HepG2 (cell line): ENCODE measurements at regions not wholly inside any gene's neighbourhood (a gene's known extent, or its start where the extent isn't known, plus 50 kb on each side); places are given as distances from the start of the nearest gene placed in this dataset.
A peak's percentile ranks its signal among the peaks of the same experiment; 100 is the strongest.

ENCODE experiments used
- ATAC-seq: fragments of 200-7000 bp; cut with Tn5 transposase; 3 replicates; pipeline ENCODE4 v1.9.1; 2020; ENCODE audit warnings: mild to moderate bottlenecking, moderate library complexity
- BruUV-seq: library from RNA; stranded (reverse); fragments of 400-500 nt; replicated peaks from 2 replicates; lab custom pipeline; 2021; lab: Mats Ljungman, UMichigan
- CTCF ChIA-PET: fragments of 300-600 bp; formaldehyde crosslinking; extraction: SDS; loops from one replicate; lab custom pipeline; 2021; ENCODE audit warnings: low total read pairs, inconsistent platforms, low intra/inter-chr PET ratio; lab: Yijun Ruan, JAX
- POLR2A ChIA-PET: fragments of 350-600 bp; sonication (Branson Sonifier 250); formaldehyde crosslinking; loops from one replicate; lab custom pipeline; 2020; ENCODE audit warnings: antibody characterized with exemption, inconsistent platforms; lab: Yijun Ruan, JAX
- DNase-seq: peaks from one replicate; pipeline ENCODE4 v3.0.0-alpha.2; 2015; ENCODE audit warnings: low spot score
- FAIRE-seq: peaks from 3 replicates; lab custom pipeline; 2011; peaks lifted over from hg19 to GRCh38; lab: Jason Lieb, UNC
- H2AFZ ChIP-seq: one replicate; pipeline ENCODE4 v1.6.1; 2011; ENCODE audit warnings: low read length, inconsistent platforms
- H3K27ac ChIP-seq: fragments of 300-600 bp; 3 replicates; pipeline ENCODE4 v1.8.0; 2011; ENCODE audit warnings: mixed run types, mild to moderate bottlenecking, mixed read lengths, low read length, inconsistent platforms; ENCODE audit not compliant: insufficient read depth; ENCODE audit errors: extremely low read length
- H3K27me3 ChIP-seq, 2 experiments: fragments of 200-600 bp in 1 of 2; 2 replicates in 1 of 2; 3 replicates in 1 of 2; pipeline versions ENCODE4 v1.6.0 to v1.8.0; 2011; ENCODE audit warnings: low read length in 2 of 2, mild to moderate bottlenecking in 2 of 2, moderate library complexity in 2 of 2, inconsistent platforms in 1 of 2; ENCODE audit not compliant: insufficient read depth in 2 of 2, control insufficient read depth in 1 of 2
- H3K36me3 ChIP-seq, 2 experiments: fragments of 200-600 bp in 1 of 2; replicated peaks in 1 of 2; 2 replicates in 1 of 2; 3 replicates in 1 of 2; pipeline versions ENCODE4 v1.5.1 to v1.8.0; 2011; ENCODE audit warnings: low read length in 2 of 2, inconsistent platforms in 1 of 2; ENCODE audit not compliant: insufficient read depth in 2 of 2, control insufficient read depth in 1 of 2
- H3K4me1 ChIP-seq: 2 replicates; pipeline ENCODE4 v1.5.1; 2012; ENCODE audit warnings: low read length, inconsistent platforms; ENCODE audit not compliant: insufficient read depth
- H3K4me2 ChIP-seq: 2 replicates; pipeline ENCODE4 v1.6.0; 2011; ENCODE audit warnings: low read depth, low read length, inconsistent platforms
- H3K4me3 ChIP-seq, 3 experiments: fragments of 200-600 bp in 1 of 3; sonication (generic), shearing (Covaris generic) in 1 of 3; replicated peaks in 1 of 3; 2 replicates each; pipeline ENCODE4 v1.5.1; 2011 to 2016; ENCODE audit warnings: low read length in 3 of 3, inconsistent platforms in 2 of 3, low read depth in 2 of 3, mild to moderate bottlenecking in 2 of 3, control low read depth in 1 of 3, mixed read lengths in 1 of 3; ENCODE audit not compliant: insufficient read depth in 1 of 3
- H3K79me2 ChIP-seq: one replicate; pipeline ENCODE4 v1.6.1; 2011; ENCODE audit warnings: low read length, inconsistent platforms; ENCODE audit not compliant: insufficient read depth
- H3K9ac ChIP-seq: 2 replicates; pipeline ENCODE4 v1.6.0; 2011; ENCODE audit warnings: mild to moderate bottlenecking, low read depth, low read length, inconsistent platforms; ENCODE audit not compliant: insufficient read depth
- H3K9me3 ChIP-seq: 2 replicates; pipeline ENCODE4 v1.5.1; 2012; ENCODE audit warnings: mild to moderate bottlenecking, low read length
- H4K20me1 ChIP-seq: 2 replicates; pipeline ENCODE4 v1.6.0; 2011; ENCODE audit warnings: inconsistent platforms, mild to moderate bottlenecking, low read length, moderate library complexity; ENCODE audit not compliant: insufficient read depth
- ATF7 ChIP-seq, 2 experiments: fragments of 450-650 bp in 1 of 2; sonication (generic) in 1 of 2; formaldehyde crosslinking in 1 of 2; IDR thresholded peaks; 2 replicates each; pipeline versions ENCODE4 v1.4.0 to v1.6.1; 2016 to 2020; ENCODE audit warnings: antibody characterized with exemption in 1 of 2, mild to moderate bottlenecking in 1 of 2, missing genetic modification reagents in 1 of 2
- CREB1 ChIP-seq, 2 experiments: fragments of 450-650 bp in 1 of 2; IDR thresholded peaks; 2 replicates each; pipeline ENCODE4 v1.6.1; 2016 to 2017; ENCODE audit warnings: control low read depth in 1 of 2, mild to moderate bottlenecking in 1 of 2, missing compliant biosample characterization in 1 of 2, missing genetic modification characterization in 1 of 2
- SRF ChIP-seq: IDR thresholded peaks from 2 replicates; pipeline ENCODE4 v1.6.1; 2011; ENCODE audit warnings: mild to moderate bottlenecking, low read depth, low read length, moderate library complexity
- TEAD3 ChIP-seq: optimal IDR thresholded peaks from 2 replicates; pipeline ENCODE3; 2016; ENCODE audit warnings: borderline replicate concordance
- U2AF1 ChIP-seq: fragments of 200-400 bp; formaldehyde crosslinking; optimal IDR thresholded peaks from 2 replicates; pipeline ENCODE3; 2017; ENCODE audit warnings: mild to moderate bottlenecking, low read depth, low read length
- ZNF570 ChIP-seq: sonication (generic); formaldehyde crosslinking; IDR thresholded peaks from 2 replicates; pipeline ENCODE4 v1.4.0; 2020; ENCODE audit warnings: mild to moderate bottlenecking, missing genetic modification reagents, borderline replicate concordance
- WGBS: methylation state at CpG from one replicate; pipeline ENCODE4 v1.1.6; 2017; ENCODE audit warnings: low lambda C conversion rate; 5-methylcytosine and 5-hydroxymethylcytosine counted together
- in situ Hi-C: cut with HindIII; loops from 2 replicates; pipeline ENCODE4 v1.10.0; 2017; ENCODE audit warnings: low pct_unique_long_range_greater_than_20kb; ENCODE audit not compliant: extremely low pct_ligation_motif_present
- intact Hi-C: fragments of 100-400 bp; cut with micrococcal nuclease; formaldehyde crosslinking; loops from one replicate; pipeline ENCODE4 v1.10.0; 2022; ENCODE audit not compliant: unreplicated experiment
- TF ChIP-seq, protein P1 (sequence below): sonication (generic); formaldehyde crosslinking; IDR thresholded peaks from 2 replicates; pipeline ENCODE4 v1.4.0; 2020; ENCODE audit warnings: missing genetic modification reagents
- TF ChIP-seq, protein P2 (sequence below): sonication (generic); formaldehyde crosslinking; IDR thresholded peaks from 2 replicates; pipeline ENCODE4 v1.5.0; 2020; ENCODE audit warnings: missing genetic modification reagents

DNA sequence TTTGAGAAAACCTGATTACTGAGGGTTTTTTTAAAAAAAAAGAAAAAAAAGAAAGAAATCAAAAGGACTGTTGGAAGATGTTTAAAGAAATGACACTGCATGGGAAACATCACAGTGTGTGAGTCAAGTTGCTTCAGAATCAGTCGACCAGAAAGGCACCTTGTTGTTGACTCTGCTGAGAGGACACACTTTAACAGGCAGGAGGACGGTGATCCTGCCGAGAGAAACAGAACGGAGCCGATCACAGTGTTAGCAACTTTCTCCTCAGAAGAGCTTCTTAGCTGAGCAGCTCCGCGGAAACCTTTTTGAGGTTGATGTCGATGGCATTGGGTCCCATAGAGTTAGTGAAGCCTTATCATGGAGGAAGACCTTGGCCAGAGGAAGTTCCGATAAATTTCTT lies 538.7 kb downstream of the RBFOX1 start:
- no peaks in the 10 kb centered on the region for H3K4me1 ChIP-seq
- H4K20me1 ChIP-seq: no peaks in the 10 kb centered on the region
- no peaks in the 10 kb centered on the region for H3K36me3 ChIP-seq
- no TSS peak for BruUV-seq
- FAIRE-seq: peak; percentile 30
- ChIA-PET POLR2A (no interaction called here), CTCF (no interaction called here)
- in situ Hi-C loops: no loop called here
- 35% methylated on average over 9 of the region's 9 CpGs for WGBS
- no peak overlapping the region for H3K4me3 ChIP-seq
- no peak overlapping the region for H3K9ac ChIP-seq
- H3K27me3 ChIP-seq: no peaks in the 10 kb centered on the region
- no peak for ATAC-seq
- H3K27ac ChIP-seq: no peak overlapping the region
- no peak overlapping the region for H3K4me2 ChIP-seq
- no peak overlapping the region for H2AFZ ChIP-seq
- TF ChIP-seq ZNF570 (CRISPR knock-in tag): no peak
- TF ChIP-seq, protein P1, sequence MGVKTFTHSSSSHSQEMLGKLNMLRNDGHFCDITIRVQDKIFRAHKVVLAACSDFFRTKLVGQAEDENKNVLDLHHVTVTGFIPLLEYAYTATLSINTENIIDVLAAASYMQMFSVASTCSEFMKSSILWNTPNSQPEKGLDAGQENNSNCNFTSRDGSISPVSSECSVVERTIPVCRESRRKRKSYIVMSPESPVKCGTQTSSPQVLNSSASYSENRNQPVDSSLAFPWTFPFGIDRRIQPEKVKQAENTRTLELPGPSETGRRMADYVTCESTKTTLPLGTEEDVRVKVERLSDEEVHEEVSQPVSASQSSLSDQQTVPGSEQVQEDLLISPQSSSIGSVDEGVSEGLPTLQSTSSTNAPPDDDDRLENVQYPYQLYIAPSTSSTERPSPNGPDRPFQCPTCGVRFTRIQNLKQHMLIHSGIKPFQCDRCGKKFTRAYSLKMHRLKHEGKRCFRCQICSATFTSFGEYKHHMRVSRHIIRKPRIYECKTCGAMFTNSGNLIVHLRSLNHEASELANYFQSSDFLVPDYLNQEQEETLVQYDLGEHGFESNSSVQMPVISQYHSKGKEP: no peak
- no peak for TF ChIP-seq TEAD3
- no peak for DNase-seq
- peaks cover 15% of the 10 kb centered on the region; the same call in 1 of the 2 replicates for H3K9me3 ChIP-seq
- H3K79me2 ChIP-seq: no peaks in the 10 kb centered on the region
- intact Hi-C loops: no loop called here

DNA sequence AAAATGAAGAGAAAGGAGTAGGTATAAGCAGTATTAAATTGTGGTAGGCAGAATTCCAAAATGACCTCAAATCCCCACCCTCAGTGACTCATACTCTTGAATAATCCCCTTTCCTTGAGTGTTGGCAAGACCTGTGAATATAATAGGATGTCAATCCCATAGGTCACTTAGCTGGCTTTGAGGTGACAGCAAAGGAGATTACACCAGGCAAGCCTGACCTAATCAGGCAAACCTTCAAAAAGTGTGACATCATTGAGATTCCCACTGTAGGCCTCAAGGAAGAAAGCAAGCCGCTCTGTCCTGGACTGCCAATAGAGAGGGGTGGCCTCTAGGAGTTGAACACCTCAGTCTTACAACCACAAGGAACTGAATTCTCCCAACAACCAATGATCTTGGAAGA lies 535.2 kb downstream of the RBFOX1 start:
- Histone ChIP-seq H3K4me1 (no peaks in the 10 kb centered on the region), H3K27ac (no peak overlapping the region), H3K79me2 (no peaks in the 10 kb centered on the region), H3K27me3 (no peaks in the 10 kb centered on the region), H2AFZ (no peak overlapping the region), H3K36me3 (no peaks in the 10 kb centered on the region), H3K9me3 (peaks cover 14% of the 10 kb centered on the region), H3K4me2 (no peak overlapping the region), H3K4me3 (no peak overlapping the region), H3K9ac (no peak overlapping the region), H4K20me1 (no peaks in the 10 kb centered on the region)
- CTCF ChIA-PET: no interaction called here
- no TSS peak for BruUV-seq
- ATAC-seq (no peak), DNase-seq (no peak), FAIRE-seq (no peak)
- POLR2A ChIA-PET: no interaction called here
- 10% methylated on average over 1 of the region's 1 CpG for WGBS
- intact Hi-C loops (no loop called here), in situ Hi-C loops (no loop called here)
- TF ChIP-seq U2AF1 (no peak), ATF7 (IDR thresholded peaks at IDR 0.05) (peak; percentile 43; the same call in 1 of the 2 replicates), ATF7 (CRISPR knock-in tag; IDR thresholded peaks at IDR 0.05) (no peak), SRF (no peak), CREB1 (IDR thresholded peaks at IDR 0.05) (peak; percentile 50), CREB1 (CRISPR knock-in tag; IDR thresholded peaks at IDR 0.05) (no peak)
- TF ChIP-seq, protein P2, sequence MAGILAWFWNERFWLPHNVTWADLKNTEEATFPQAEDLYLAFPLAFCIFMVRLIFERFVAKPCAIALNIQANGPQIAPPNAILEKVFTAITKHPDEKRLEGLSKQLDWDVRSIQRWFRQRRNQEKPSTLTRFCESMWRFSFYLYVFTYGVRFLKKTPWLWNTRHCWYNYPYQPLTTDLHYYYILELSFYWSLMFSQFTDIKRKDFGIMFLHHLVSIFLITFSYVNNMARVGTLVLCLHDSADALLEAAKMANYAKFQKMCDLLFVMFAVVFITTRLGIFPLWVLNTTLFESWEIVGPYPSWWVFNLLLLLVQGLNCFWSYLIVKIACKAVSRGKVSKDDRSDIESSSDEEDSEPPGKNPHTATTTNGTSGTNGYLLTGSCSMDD (CRISPR knock-in tag): no peak
